OCI-LY7 (cell line): ENCODE measurements at regions not wholly inside any gene's neighbourhood (a gene's known extent, or its start where the extent isn't known, plus 50 kb on each side); places are given as distances from the start of the nearest gene placed in this dataset.

ENCODE experiments used
- CTCF ChIP-seq: fragments of 200-600 bp; sonication (generic); conservative IDR thresholded peaks from 2 replicates; pipeline ENCODE4 v1.5.1; 2014; ENCODE audit warnings: mild to moderate bottlenecking, antibody characterized with exemption, low read length, moderate library complexity, mixed read lengths
- EZH2phosphoT487 ChIP-seq: fragments of 200-600 bp; sonication (generic); IDR thresholded peaks from 2 replicates; pipeline ENCODE4 v1.6.1; 2018; ENCODE audit warnings: low read depth, borderline replicate concordance, mild to moderate bottlenecking, mixed run types, antibody characterized with exemption, low read length, moderate library complexity, mixed read lengths

DNA sequence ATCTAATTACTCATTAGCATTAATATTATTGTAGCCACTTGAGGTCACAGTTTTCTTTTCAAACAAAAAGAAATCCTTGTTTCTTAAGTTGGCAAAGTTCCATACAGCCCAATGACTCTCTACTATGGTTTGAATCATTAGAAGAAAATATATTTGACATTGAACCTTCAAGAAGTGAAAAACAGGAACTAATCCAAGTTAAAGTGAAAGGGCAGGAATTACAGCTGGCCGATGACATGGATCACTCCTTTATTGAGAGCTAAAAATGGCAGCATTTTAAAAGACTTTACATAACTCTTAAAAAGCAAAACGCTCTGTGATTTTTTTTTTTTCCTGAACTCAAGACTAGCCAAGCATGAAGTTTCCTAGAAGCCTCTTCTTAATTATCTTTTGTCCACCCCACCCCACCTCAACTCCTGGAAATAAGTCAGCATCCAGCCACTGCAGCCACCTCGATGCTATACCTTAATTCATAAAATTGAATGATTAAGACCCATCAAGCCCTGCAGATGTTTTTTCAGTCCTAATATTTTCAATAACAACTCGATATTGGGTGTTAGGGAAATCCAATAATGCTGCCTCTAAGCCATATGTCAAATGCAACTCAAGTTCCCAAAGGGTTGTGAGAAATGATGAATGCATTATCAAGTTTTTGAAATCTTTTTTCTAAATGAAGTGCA lies 323.1 kb downstream of the HHIPL2 start:
- no peak for TF ChIP-seq CTCF
- no peak for TF ChIP-seq EZH2phosphoT487
